HepG2 (cell line): ENCODE measurements at regions not wholly inside any gene's neighbourhood (a gene's known extent, or its start where the extent isn't known, plus 50 kb on each side); places are given as distances from the start of the nearest gene placed in this dataset.

Experiments
- ATAC-seq: fragments of 200-7000 bp; cut with Tn5 transposase; 3 replicates; pipeline ENCODE4 v1.9.1; 2020; ENCODE audit warnings: mild to moderate bottlenecking, moderate library complexity
- BruUV-seq: library from RNA; stranded (reverse); fragments of 400-500 nt; replicated peaks from 2 replicates; lab custom pipeline; 2021; lab: Mats Ljungman, UMichigan
- CTCF ChIA-PET: fragments of 300-600 bp; formaldehyde crosslinking; extraction: SDS; loops from one replicate; lab custom pipeline; 2021; ENCODE audit warnings: low total read pairs, inconsistent platforms, low intra/inter-chr PET ratio; lab: Yijun Ruan, JAX
- POLR2A ChIA-PET: fragments of 350-600 bp; sonication (Branson Sonifier 250); formaldehyde crosslinking; loops from one replicate; lab custom pipeline; 2020; ENCODE audit warnings: antibody characterized with exemption, inconsistent platforms; lab: Yijun Ruan, JAX
- DNase-seq: peaks from one replicate; pipeline ENCODE4 v3.0.0-alpha.2; 2015; ENCODE audit warnings: low spot score
- FAIRE-seq: peaks from 3 replicates; lab custom pipeline; 2011; peaks lifted over from hg19 to GRCh38; lab: Jason Lieb, UNC
- H2AFZ ChIP-seq: one replicate; pipeline ENCODE4 v1.6.1; 2011; ENCODE audit warnings: low read length, inconsistent platforms
- H3K27ac ChIP-seq: fragments of 300-600 bp; 3 replicates; pipeline ENCODE4 v1.8.0; 2011; ENCODE audit warnings: mixed run types, mild to moderate bottlenecking, mixed read lengths, low read length, inconsistent platforms; ENCODE audit not compliant: insufficient read depth; ENCODE audit errors: extremely low read length
- H3K27me3 ChIP-seq, 2 experiments: fragments of 200-600 bp in 1 of 2; 2 replicates in 1 of 2; 3 replicates in 1 of 2; pipeline versions ENCODE4 v1.6.0 to v1.8.0; 2011; ENCODE audit warnings: low read length in 2 of 2, mild to moderate bottlenecking in 2 of 2, moderate library complexity in 2 of 2, inconsistent platforms in 1 of 2; ENCODE audit not compliant: insufficient read depth in 2 of 2, control insufficient read depth in 1 of 2
- H3K36me3 ChIP-seq, 2 experiments: fragments of 200-600 bp in 1 of 2; replicated peaks in 1 of 2; 2 replicates in 1 of 2; 3 replicates in 1 of 2; pipeline versions ENCODE4 v1.5.1 to v1.8.0; 2011; ENCODE audit warnings: low read length in 2 of 2, inconsistent platforms in 1 of 2; ENCODE audit not compliant: insufficient read depth in 2 of 2, control insufficient read depth in 1 of 2
- H3K4me1 ChIP-seq: 2 replicates; pipeline ENCODE4 v1.5.1; 2012; ENCODE audit warnings: low read length, inconsistent platforms; ENCODE audit not compliant: insufficient read depth
- H3K4me2 ChIP-seq: 2 replicates; pipeline ENCODE4 v1.6.0; 2011; ENCODE audit warnings: low read depth, low read length, inconsistent platforms
- H3K4me3 ChIP-seq, 3 experiments: fragments of 200-600 bp in 1 of 3; sonication (generic), shearing (Covaris generic) in 1 of 3; replicated peaks in 1 of 3; 2 replicates each; pipeline ENCODE4 v1.5.1; 2011 to 2016; ENCODE audit warnings: low read length in 3 of 3, inconsistent platforms in 2 of 3, low read depth in 2 of 3, mild to moderate bottlenecking in 2 of 3, control low read depth in 1 of 3, mixed read lengths in 1 of 3; ENCODE audit not compliant: insufficient read depth in 1 of 3
- H3K79me2 ChIP-seq: one replicate; pipeline ENCODE4 v1.6.1; 2011; ENCODE audit warnings: low read length, inconsistent platforms; ENCODE audit not compliant: insufficient read depth
- H3K9ac ChIP-seq: 2 replicates; pipeline ENCODE4 v1.6.0; 2011; ENCODE audit warnings: mild to moderate bottlenecking, low read depth, low read length, inconsistent platforms; ENCODE audit not compliant: insufficient read depth
- H3K9me3 ChIP-seq: 2 replicates; pipeline ENCODE4 v1.5.1; 2012; ENCODE audit warnings: mild to moderate bottlenecking, low read length
- H4K20me1 ChIP-seq: 2 replicates; pipeline ENCODE4 v1.6.0; 2011; ENCODE audit warnings: inconsistent platforms, mild to moderate bottlenecking, low read length, moderate library complexity; ENCODE audit not compliant: insufficient read depth
- FOSL1 ChIP-seq: sonication (generic); formaldehyde crosslinking; IDR thresholded peaks from 2 replicates; pipeline ENCODE4 v1.9.0; 2021; ENCODE audit warnings: missing genetic modification reagents, borderline replicate concordance
- HOXA7 ChIP-seq: sonication (generic); formaldehyde crosslinking; IDR thresholded peaks from 2 replicates; pipeline ENCODE4 v1.8.1; 2022; ENCODE audit warnings: mild to moderate bottlenecking, missing genetic modification reagents, moderate library complexity
- NBN ChIP-seq: fragments of 450-650 bp; conservative IDR thresholded peaks from 2 replicates; pipeline ENCODE4 v1.6.1; 2017
- NFKB2 ChIP-seq: sonication (generic); formaldehyde crosslinking; IDR thresholded peaks from 2 replicates; pipeline ENCODE4 v1.4.0; 2020; ENCODE audit warnings: missing genetic modification reagents, borderline replicate concordance
- NR2F2 ChIP-seq: IDR thresholded peaks from 2 replicates; pipeline ENCODE4 v1.6.1; 2012; ENCODE audit warnings: low read depth, inconsistent platforms, borderline replicate concordance
- RBM22 ChIP-seq: fragments of 200-400 bp; formaldehyde crosslinking; optimal IDR thresholded peaks from 2 replicates; pipeline ENCODE3; 2017; ENCODE audit warnings: mild to moderate bottlenecking, low read length, moderate library complexity
- RBM39 ChIP-seq: fragments of 200-400 bp; formaldehyde crosslinking; IDR thresholded peaks from one replicate; pipeline ENCODE4 v1.6.1; 2018; ENCODE audit warnings: antibody characterized with exemption, mild to moderate bottlenecking, low read depth, low read length; ENCODE audit not compliant: poor library complexity, severe bottlenecking
- SCMH1 ChIP-seq: sonication (generic); formaldehyde crosslinking; IDR thresholded peaks from 2 replicates; pipeline ENCODE4 v1.9.0; 2021; ENCODE audit warnings: missing genetic modification reagents, mild to moderate bottlenecking, borderline replicate concordance
- SRSF1 ChIP-seq: fragments of 200-400 bp; formaldehyde crosslinking; optimal IDR thresholded peaks from 2 replicates; pipeline ENCODE3; 2017; ENCODE audit warnings: mild to moderate bottlenecking, low read depth, low read length, moderate library complexity
- SRSF4 ChIP-seq: fragments of 200-400 bp; formaldehyde crosslinking; IDR thresholded peaks from one replicate; pipeline ENCODE4 v1.6.1; 2018; ENCODE audit warnings: mild to moderate bottlenecking, low read depth, low read length, moderate library complexity; ENCODE audit not compliant: poor library complexity, severe bottlenecking
- ZFP36L1 ChIP-seq: sonication (generic); formaldehyde crosslinking; IDR thresholded peaks from 2 replicates; pipeline ENCODE4 v1.8.0; 2022; ENCODE audit warnings: mild to moderate bottlenecking, missing genetic modification reagents, moderate library complexity
- ZFP36L2 ChIP-seq: sonication (generic); formaldehyde crosslinking; IDR thresholded peaks from 2 replicates; pipeline ENCODE4 v1.4.0; 2020; ENCODE audit warnings: missing genetic modification reagents
- ZNF12 ChIP-seq: sonication (generic); formaldehyde crosslinking; IDR thresholded peaks from 2 replicates; pipeline ENCODE4 v1.5.0; 2020; ENCODE audit warnings: missing genetic modification reagents
- ZNF260 ChIP-seq: sonication (generic); formaldehyde crosslinking; IDR thresholded peaks from 2 replicates; pipeline ENCODE4 v1.4.0; 2020; ENCODE audit warnings: missing genetic modification reagents, low read depth, mild to moderate bottlenecking, borderline replicate concordance
- ZNF546 ChIP-seq: sonication (generic); formaldehyde crosslinking; conservative IDR thresholded peaks from 2 replicates; pipeline ENCODE4 v1.8.1; 2023; ENCODE audit warnings: mild to moderate bottlenecking, missing genetic modification reagents
- ZNF83 ChIP-seq: sonication (generic); formaldehyde crosslinking; IDR thresholded peaks from 2 replicates; pipeline ENCODE4 v1.4.0; 2020; ENCODE audit warnings: missing genetic modification reagents, mild to moderate bottlenecking, borderline replicate concordance
- WGBS: methylation state at CpG from one replicate; pipeline ENCODE4 v1.1.6; 2017; ENCODE audit warnings: low lambda C conversion rate; 5-methylcytosine and 5-hydroxymethylcytosine counted together
- in situ Hi-C: cut with HindIII; loops from 2 replicates; pipeline ENCODE4 v1.10.0; 2017; ENCODE audit warnings: low pct_unique_long_range_greater_than_20kb; ENCODE audit not compliant: extremely low pct_ligation_motif_present
- intact Hi-C: fragments of 100-400 bp; cut with micrococcal nuclease; formaldehyde crosslinking; loops from one replicate; pipeline ENCODE4 v1.10.0; 2022; ENCODE audit not compliant: unreplicated experiment
- TF ChIP-seq, protein P1 (sequence below): sonication (generic); formaldehyde crosslinking; IDR thresholded peaks from 2 replicates; pipeline ENCODE4 v1.4.0; 2020; ENCODE audit warnings: missing genetic modification reagents, low read depth, mild to moderate bottlenecking, borderline replicate concordance

DNA sequence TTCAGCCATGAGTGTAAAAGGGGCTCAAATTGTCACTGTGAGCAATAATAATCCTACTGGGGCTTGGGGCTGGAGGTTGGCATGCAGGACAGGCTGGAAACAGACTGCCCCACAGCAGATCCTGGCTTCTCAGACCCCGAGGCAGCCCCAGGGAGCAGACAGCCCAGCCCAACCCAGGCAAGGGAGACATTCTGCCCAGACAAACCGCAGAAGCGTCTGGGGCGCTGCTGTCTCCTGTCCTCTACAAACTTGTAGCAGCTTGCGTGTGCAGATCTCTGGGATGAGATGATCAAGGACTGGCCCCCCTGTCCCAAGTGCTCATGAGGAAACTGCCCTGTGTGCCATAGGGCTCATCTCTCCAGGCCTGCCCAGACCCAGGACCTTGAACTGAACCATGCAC lies 84.6 kb downstream of the MAFB start:
- Histone ChIP-seq H3K9me3 (no peaks in the 10 kb centered on the region), H3K9ac (no peak overlapping the region), H3K27ac (no peak overlapping the region), H3K4me2 (no peak overlapping the region), H4K20me1 (no peaks in the 10 kb centered on the region), H3K4me1 (no peaks in the 10 kb centered on the region), H3K27me3 (no peaks in the 10 kb centered on the region), H2AFZ (no peak overlapping the region), H3K79me2 (no peaks in the 10 kb centered on the region), H3K4me3 (no peak overlapping the region), H3K36me3 (no peaks in the 10 kb centered on the region)
- intact Hi-C loops (no loop called here), in situ Hi-C loops (no loop called here)
- BruUV-seq: no TSS peak
- TF ChIP-seq FOSL1 (CRISPR knock-in tag): no peak
- no peak for TF ChIP-seq HOXA7 (CRISPR knock-in tag)
- TF ChIP-seq RBM39: no peak
- TF ChIP-seq ZNF260 (CRISPR knock-in tag): no peak
- TF ChIP-seq ZNF83 (CRISPR knock-in tag): no peak
- TF ChIP-seq ZFP36L2 (CRISPR knock-in tag): no peak
- TF ChIP-seq RBM22: no peak
- no peak for TF ChIP-seq NBN
- no peak for TF ChIP-seq SRSF1
- TF ChIP-seq ZFP36L1: no peak
- no peak for TF ChIP-seq NR2F2
- TF ChIP-seq, protein P1, sequence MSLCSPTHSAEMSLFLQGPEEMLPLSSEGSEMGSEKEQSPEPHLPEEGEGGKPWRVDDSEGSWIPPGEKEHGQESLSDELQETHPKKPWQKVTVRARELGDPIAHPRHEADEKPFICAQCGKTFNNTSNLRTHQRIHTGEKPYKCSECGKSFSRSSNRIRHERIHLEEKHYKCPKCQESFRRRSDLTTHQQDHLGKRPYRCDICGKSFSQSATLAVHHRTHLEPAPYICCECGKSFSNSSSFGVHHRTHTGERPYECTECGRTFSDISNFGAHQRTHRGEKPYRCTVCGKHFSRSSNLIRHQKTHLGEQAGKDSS: no peak
- TF ChIP-seq ZNF12 (CRISPR knock-in tag): no peak
- TF ChIP-seq NFKB2 (CRISPR knock-in tag): no peak
- no peak for TF ChIP-seq SCMH1 (CRISPR knock-in tag)
- no peak for TF ChIP-seq SRSF4
- no peak for TF ChIP-seq ZNF546 (CRISPR knock-in tag)
- POLR2A ChIA-PET: no interaction called here
- 46% methylated on average over 5 of the region's 5 CpGs for WGBS
- CTCF ChIA-PET: no interaction called here
- no peak for DNase-seq
- no peak for ATAC-seq
- FAIRE-seq: no peak
